ENCODE measurements at regions not wholly inside any gene's neighbourhood (a gene's known extent, or its start where the extent isn't known, plus 50 kb on each side); places are given as distances from the start of the nearest gene placed in this dataset.
A peak's percentile ranks its signal among the peaks of the same experiment; 100 is the strongest.
"Not testable (repeated sequence)": the region's sequence is repeated elsewhere in the genome, so short reads cannot be mapped to it uniquely, and the experiment has no call there.

DNA sequence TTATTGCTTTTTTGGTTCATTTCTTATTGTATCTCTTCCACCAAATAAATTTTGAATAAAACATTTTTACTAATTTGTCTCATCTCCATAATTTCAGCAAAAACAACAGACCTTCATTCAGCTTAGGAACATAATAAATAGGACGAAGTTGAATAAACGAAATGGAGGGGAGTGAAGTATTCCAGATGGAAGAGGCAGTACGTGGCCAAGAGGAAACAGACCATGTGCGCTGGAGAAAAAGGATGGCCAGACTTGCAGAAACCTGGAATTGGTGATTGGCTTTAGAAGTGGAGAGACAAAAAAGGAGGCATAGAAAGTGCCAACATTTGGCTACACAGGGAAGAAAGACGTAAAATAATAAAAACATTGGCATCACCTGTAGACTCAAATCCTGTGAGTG lies 113.5 kb downstream of the USP22 start:
- DNase-seq, result no peak
- intact Hi-C loops (cut with DNase I), result no loop called here
- no peak overlapping the region for H3K4me3 ChIP-seq
- H3K4me1 ChIP-seq (ENCODE audit: insufficient read depth), result no peaks in the 10 kb centered on the region
- H3K9me3 ChIP-seq, result no peaks in the 10 kb centered on the region
- TF ChIP-seq POLR2A (IDR thresholded peaks at IDR 0.05) (no peak), EP300 (IDR thresholded peaks at IDR 0.05) (no peak), CTCF (IDR thresholded peaks at IDR 0.05) (no peak)
- 41 to 61% (median 51%) methylated on average over 5 of the region's 5 CpGs for WGBS, 3 donors
- H3K27me3 ChIP-seq, result no peaks in the 10 kb centered on the region
- no peak overlapping the region for H3K27ac ChIP-seq
- H3K36me3 ChIP-seq, result no peaks in the 10 kb centered on the region

DNA sequence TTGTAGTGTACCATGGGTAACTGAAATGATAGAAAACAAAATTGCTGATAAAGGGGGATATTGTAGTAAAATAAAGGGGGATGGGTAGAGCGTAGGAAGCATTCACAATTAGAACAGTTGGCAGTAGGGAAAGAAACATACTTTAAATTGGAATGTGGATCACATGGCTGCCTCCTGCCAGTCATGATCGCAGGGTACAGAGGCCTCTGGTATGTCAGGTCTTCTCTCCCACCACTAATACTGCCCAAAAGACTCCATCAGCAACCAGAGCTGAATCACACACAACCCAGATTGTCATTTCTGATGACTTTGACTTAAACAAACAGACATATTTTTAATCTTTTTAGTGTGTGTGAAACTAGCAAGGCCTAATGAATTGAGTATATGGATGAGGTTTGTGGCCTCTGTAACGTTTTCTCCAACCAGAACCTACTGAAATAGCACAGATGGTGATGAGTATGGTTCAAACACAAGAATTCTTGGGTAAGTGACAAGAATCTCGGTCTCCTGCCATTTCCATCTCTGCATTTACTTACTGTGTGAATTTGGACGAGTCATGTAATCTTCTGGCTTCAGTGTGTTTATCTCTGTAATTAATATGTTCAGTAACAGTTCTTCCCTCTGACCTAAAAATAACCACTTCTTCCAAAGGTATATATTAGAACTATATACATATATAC lies 112.6 kb downstream of the USP22 start:
- H3K36me3 ChIP-seq, result no peaks in the 10 kb centered on the region
- TF ChIP-seq EP300 (IDR thresholded peaks at IDR 0.05) (no peak), POLR2A (IDR thresholded peaks at IDR 0.05) (no peak), CTCF (IDR thresholded peaks at IDR 0.05) (no peak)
- no peak overlapping the region for H3K4me3 ChIP-seq
- H3K27me3 ChIP-seq, result no peaks in the 10 kb centered on the region
- H3K9me3 ChIP-seq, result no peaks in the 10 kb centered on the region
- H3K4me1 ChIP-seq (ENCODE audit: insufficient read depth), result no peaks in the 10 kb centered on the region
- 77 to 85% (median 77%) methylated on average over 5 of the region's 5 CpGs for WGBS, 3 donors
- DNase-seq, result no peak
- no peak overlapping the region for H3K27ac ChIP-seq
- intact Hi-C loops (cut with DNase I), result no loop called here

DNA sequence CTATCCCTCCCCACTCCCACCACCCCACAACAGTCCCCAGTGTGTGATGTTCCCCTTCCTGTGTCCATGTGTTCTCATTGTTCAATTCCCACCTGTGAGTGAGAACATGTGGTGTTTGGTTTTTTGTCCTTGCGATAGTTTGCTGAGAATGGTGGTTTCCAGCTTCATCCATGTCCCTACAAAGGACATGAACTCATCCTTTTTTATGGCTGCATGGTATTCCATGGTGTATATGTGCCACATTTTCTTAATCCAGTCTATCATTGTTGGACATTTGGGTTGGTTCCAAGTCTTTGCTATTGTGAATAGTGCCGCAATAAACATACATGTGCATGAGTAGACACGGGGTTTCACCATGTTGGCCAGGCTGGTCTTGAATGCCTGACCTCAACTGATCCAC lies 109.8 kb downstream of the USP22 start:
- 94 to 98% (median 96%) methylated on average over 3 of the region's 3 CpGs for WGBS, 3 donors
- H3K9me3 ChIP-seq; H3K4me3 ChIP-seq; H3K27ac ChIP-seq; H3K27me3 ChIP-seq; intact Hi-C loops (cut with DNase I); H3K4me1 ChIP-seq (ENCODE audit: insufficient read depth); H3K36me3 ChIP-seq; DNase-seq: not testable (repeated sequence)

DNA sequence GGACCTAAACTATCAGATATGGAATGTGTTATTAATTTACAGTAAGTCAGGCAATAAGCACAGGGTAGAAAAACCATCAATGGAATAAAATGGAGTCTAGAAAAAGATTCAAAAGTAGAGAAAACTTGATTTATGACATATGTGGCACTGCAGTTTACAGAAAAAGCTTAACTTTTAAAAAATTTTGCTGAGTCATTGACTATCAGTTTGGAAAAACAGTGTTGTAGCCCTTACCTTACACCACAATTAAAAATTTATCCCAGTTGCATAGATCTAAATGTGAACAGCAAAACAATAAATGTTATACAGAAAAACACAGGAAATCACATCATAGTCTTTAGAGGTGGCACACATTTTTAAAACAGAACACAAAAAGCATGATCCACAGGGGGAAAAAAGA lies 108.5 kb downstream of the USP22 start:
- DNase-seq, result no peak
- Histone ChIP-seq H3K36me3 (no peaks in the 10 kb centered on the region), H3K9me3 (no peaks in the 10 kb centered on the region), H3K4me1 (ENCODE audit: insufficient read depth) (peaks cover 1% of the 10 kb centered on the region), H3K27me3 (no peaks in the 10 kb centered on the region), H3K4me3 (no peak overlapping the region), H3K27ac (no peak overlapping the region)
- TF ChIP-seq POLR2A (IDR thresholded peaks at IDR 0.05) (no peak), EP300 (IDR thresholded peaks at IDR 0.05) (no peak), CTCF (IDR thresholded peaks at IDR 0.05) (no peak)
- intact Hi-C loops (cut with DNase I), result no loop called here

DNA sequence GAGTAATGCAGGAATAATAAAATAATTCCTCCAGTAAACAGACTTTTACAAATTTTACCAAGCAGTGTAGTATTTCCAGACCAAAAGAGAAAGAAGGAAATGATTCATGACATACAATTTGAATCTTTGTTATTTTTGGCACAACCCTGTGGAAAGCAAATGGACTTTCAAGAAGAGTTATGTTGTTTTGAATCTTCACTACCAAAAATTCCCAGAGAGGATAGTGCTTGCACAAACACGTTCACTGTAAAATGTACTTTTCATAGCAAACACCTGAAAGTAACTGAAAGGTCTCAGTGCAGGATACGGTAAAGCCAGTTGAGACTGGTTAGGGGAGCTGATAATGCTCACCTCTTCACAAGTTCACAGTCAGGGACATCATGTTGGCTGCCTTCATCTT lies 107.1 kb downstream of the USP22 start:
- H3K36me3 ChIP-seq, result no peaks in the 10 kb centered on the region
- H3K9me3 ChIP-seq, result no peaks in the 10 kb centered on the region
- H3K27me3 ChIP-seq, result no peaks in the 10 kb centered on the region
- peaks cover 1% of the 10 kb centered on the region for H3K4me1 ChIP-seq (ENCODE audit: insufficient read depth)
- H3K4me3 ChIP-seq, result no peak overlapping the region
- 0 to 4% (median 1%) methylated on average over 2 of the region's 2 CpGs for WGBS, 3 donors
- peak overlapping the region in 1 of 2 donors; percentile 43 for H3K27ac ChIP-seq
- DNase-seq, result no peak
- intact Hi-C loops (cut with DNase I), result no loop called here
- TF ChIP-seq POLR2A (IDR thresholded peaks at IDR 0.05) (no peak), CTCF (IDR thresholded peaks at IDR 0.05) (no peak), EP300 (IDR thresholded peaks at IDR 0.05) (no peak)
